ENCODE measurements at regions not wholly inside any gene's neighbourhood (a gene's known extent, or its start where the extent isn't known, plus 50 kb on each side); places are given as distances from the start of the nearest gene placed in this dataset.

DNA sequence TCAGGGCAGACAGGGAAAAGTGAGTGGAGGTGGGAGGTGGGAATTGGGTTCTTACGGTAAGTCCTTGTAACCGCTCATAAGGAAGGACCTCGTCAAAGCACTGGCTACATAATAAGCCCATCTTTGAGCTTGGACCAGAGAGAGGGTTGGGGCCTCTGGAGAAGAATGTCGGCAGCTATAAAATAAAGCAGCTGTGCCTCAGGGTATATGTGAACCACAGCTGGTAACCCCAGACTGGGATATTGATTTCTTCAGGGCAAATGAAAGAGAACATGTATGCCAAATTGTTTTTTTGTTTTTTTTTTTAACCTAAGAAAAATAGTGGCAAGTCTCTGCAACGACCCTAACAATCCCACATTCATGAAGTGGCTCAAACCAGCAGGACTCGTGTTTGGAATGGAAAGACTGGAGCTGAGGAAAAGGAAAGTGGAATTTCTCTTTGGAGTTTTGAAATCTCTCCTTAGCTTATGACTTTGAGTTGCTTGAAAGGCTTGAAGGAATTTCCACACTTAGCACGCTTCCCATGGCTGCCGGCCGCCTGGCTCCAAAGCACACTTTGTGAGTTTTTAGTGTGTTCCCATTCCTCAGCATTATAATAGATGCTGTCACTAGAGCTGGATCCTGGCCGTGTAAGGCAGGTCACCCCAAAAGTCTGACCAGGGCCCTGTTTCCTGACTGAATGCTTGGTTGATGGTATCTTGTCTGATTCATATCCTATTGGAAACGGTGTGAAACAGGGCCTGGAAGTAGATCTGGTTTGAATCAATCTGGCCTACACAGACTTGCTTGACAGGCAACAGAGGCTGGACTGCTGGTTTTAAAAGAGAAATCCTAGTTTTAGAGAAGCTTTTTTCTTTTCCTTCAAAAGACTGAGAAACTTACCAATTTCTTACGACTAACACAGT is 244.7 kb downstream of the MSRB3 start:
- TF ChIP-seq, protein P1, sequence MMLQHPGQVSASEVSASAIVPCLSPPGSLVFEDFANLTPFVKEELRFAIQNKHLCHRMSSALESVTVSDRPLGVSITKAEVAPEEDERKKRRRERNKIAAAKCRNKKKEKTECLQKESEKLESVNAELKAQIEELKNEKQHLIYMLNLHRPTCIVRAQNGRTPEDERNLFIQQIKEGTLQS (IDR thresholded peaks at IDR 0.05): no peak
- TF ChIP-seq, protein P2, sequence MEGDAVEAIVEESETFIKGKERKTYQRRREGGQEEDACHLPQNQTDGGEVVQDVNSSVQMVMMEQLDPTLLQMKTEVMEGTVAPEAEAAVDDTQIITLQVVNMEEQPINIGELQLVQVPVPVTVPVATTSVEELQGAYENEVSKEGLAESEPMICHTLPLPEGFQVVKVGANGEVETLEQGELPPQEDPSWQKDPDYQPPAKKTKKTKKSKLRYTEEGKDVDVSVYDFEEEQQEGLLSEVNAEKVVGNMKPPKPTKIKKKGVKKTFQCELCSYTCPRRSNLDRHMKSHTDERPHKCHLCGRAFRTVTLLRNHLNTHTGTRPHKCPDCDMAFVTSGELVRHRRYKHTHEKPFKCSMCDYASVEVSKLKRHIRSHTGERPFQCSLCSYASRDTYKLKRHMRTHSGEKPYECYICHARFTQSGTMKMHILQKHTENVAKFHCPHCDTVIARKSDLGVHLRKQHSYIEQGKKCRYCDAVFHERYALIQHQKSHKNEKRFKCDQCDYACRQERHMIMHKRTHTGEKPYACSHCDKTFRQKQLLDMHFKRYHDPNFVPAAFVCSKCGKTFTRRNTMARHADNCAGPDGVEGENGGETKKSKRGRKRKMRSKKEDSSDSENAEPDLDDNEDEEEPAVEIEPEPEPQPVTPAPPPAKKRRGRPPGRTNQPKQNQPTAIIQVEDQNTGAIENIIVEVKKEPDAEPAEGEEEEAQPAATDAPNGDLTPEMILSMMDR (IDR thresholded peaks at IDR 0.05 in 2 of 3, conservative IDR thresholded peaks at IDR 0.05 in 1 of 3; ENCODE audit: borderline replicate concordance in 1 of 3, insufficient read depth in 1 of 3, low read depth in 2 of 3, low read length in 2 of 3): no peak
- TF ChIP-seq JUND (IDR thresholded peaks at IDR 0.05) (no peak), POLR2A (IDR thresholded peaks at IDR 0.05; ENCODE audit: borderline replicate concordance, extremely low read depth, insufficient read depth, insufficient read length) (no peak), EZH2 (IDR thresholded peaks at IDR 0.05) (no peak), CEBPB (IDR thresholded peaks at IDR 0.05; ENCODE audit: low read depth) (no peak), SIN3A (IDR thresholded peaks at IDR 0.05; ENCODE audit: low read depth) (no peak), SP1 (IDR thresholded peaks at IDR 0.05; ENCODE audit: low read depth) (no peak), RAD21 (IDR thresholded peaks at IDR 0.05; ENCODE audit: low read depth) (no peak), TCF7L2 (IDR thresholded peaks at IDR 0.05; ENCODE audit: borderline replicate concordance, extremely low read depth, insufficient read depth, insufficient read length) (no peak), CBX3 (IDR thresholded peaks at IDR 0.05; ENCODE audit: low read depth) (no peak)
- TF ChIP-seq, protein P3, sequence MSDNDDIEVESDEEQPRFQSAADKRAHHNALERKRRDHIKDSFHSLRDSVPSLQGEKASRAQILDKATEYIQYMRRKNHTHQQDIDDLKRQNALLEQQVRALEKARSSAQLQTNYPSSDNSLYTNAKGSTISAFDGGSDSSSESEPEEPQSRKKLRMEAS (IDR thresholded peaks at IDR 0.05): no peak

Data from HCT116 (cell line).